Activated CD4-positive, alpha-beta T cell treated with anti-CD3 and anti-CD28 coated beads for 1 hour (primary cell): ENCODE measurements at regions not wholly inside any gene's neighbourhood (a gene's known extent, or its start where the extent isn't known, plus 50 kb on each side); places are given as distances from the start of the nearest gene placed in this dataset.
"Not testable (repeated sequence)": the region's sequence is repeated elsewhere in the genome, so short reads cannot be mapped to it uniquely, and the experiment has no call there.

ENCODE experiments used
- DNase-seq: peaks from one replicate; pipeline ENCODE4 v3.0.0-alpha.2; 2020

DNA sequence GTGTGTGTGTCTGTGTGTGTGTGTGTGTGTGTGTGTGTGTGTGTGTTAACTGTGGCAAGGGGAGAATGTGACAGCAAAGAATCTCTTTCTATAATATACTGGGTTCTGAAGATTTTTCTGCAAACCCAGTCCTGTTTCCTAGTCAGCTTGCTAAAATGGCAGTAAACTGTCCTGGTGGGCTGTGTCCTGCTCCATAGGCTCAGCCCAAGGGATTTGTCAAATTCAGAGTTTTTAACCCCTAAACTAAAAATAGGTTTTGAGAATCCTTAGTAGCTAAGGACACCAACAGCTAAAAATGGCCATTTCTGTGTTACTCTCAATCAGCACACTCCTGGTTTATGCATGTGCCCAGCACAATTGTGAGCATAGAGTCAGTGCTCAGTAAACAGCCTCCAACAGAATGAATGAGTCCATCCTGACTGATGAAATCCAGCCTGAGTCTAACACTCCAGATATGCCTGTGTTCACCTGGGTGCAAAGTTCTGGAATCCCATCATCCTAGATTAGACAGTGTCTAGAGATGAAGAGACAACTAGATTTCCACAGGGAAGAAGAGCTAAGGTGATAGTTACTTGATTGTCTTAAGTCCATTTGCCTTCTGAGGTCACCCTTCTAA lies 192.6 kb downstream of the TTC6 start:
- no peak for DNase-seq

DNA sequence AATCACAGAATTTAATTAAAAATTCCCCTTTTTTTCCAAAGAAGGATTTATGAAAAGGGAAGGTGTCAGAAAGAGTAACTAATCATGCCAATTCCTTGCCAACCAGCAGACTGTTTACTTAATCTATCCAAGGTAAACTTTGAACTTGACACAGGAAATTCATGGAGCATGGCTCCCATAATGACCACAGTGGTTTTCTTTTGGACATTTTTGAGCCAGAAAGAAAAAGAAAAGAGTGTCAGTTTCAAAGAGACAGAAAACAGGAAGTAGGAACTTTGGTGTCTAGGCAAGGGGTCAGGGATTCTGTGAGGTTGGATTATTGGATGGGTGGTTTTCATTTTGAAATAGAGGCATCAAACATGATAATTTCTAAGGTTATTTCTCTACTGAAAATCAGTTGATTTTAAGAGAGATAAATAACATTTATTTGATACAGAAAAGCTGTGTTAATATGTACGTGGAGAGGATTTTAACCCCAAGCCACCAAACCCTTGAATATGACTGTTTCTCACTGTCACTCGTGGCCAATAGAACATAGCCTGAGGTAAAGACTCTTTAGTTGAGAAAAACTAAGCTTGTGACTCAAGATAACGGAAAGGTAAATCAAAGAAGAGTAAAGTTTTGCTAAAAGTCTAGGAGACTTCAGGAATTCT lies 196.1 kb downstream of the TTC6 start:
- no peak for DNase-seq

DNA sequence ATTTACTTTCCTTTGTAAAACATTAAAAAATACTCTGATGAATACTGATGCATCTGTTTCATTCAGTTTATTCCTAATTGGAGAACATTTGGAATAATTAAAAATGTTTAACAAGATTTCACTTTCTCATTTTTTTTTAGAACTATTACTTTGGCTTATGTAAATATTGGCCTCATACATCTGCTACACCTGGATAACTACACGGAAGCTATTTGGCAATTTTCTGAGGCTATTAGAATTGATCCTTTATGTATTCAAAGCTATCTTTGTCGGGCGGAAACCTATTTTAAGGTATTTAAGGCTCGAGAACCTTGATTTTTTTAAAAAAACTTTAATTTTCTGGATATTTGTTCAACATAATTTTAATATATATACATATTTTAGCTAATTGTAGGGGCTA lies 196.7 kb downstream of the TTC6 start:
- no peak for DNase-seq

DNA sequence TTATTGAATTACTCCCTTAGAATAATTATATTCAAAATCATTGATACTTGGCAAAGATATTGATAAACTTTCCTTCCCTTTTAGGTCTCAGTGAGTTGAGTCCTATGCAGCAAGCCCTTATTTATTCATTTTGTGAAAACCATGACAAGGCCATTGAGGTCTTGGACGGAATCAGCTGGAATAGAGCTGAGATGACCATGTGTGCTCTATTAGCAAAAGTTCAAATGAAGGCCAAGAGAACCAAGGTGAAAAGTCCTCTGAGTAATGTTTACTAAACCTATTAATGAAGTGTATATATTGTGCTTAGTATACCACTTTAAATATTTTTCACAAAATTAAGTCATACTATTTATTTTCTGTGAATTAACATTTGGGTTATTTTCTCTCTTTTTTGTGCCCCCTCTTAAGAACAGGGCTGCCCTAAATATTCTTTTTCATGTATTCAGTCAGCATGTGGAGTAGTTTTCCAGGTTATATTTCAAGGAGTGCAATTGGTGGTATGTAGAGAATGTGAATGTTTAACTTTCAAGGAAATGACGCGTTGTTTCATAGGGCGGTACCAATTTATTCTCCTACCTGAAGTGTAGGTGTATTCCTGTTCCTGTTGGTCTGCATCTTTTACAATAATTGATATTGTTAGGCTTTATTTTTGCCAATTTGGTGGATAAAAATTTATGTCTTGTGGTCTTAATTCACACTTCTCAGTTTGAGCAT lies 201.4 kb downstream of the TTC6 start:
- no peak for DNase-seq

DNA sequence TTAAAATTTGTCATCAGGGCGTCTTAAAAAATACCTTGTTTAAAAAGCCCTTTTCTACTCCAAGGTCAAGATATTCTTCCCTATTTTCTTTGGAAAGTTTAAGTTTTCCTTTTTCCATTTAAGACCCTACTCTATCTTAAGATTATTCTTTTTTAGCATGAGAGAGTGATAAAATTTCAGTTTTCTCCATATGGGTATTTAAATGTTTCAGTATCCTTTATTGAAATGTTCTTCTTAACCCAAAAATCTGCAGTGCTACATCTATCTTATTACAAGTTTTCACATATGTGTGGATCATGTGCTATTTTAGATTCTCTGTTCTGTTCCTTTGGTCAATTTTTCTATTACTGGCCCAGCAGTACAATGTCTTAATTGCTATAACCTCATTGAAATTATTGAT lies 202.2 kb downstream of the TTC6 start:
- no peak for DNase-seq

DNA sequence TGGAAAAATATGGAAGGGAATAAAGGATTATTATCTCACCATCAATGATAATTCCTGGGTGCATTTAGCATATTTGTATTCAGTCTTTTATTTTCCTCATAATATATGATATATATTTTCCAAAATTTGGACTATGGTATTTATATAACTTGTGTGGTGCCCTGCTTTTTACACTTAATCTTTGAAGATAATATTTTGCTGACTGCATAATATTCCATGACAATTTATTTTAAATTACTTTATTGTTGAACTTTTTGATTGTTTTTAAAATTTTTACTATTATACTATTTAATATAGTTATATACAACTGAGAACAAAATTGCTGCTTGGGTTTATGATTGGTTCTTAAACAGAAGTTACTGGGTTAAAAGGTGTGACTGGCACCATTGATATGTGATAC lies 212.3 kb downstream of the TTC6 start:
- DNase-seq: no peak

DNA sequence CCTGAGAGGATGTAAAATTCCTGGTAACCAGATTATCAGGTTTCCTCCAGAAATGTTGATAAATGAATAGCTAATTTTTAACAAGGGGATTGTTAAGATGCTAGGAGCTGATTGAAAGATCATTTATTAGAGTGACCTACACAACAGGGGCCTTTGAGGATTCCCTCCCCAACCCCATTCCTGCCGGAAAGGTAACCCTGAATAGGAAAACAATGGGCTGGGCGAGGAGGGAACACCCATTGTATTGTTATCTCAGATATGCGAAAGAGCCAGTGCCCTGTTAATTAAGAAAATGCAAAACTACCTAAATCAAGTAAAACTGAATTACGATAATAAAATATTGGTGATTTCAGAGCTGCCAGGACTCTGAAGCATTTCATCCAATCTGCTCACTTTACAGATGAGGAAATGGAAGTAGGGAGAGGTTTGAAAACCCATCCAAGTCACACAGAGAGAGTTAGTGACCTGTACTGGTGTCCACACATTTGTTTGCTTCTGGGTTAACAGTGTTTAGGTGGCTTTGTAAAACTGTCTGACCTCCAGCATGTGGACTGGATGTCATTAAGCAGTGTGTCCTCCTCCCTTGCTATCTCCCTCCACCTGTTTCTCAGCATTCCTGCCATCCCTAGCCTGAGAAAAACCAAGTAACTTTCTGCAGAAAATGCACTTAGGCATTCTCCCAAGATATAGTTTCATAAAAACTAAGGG lies 214.8 kb downstream of the TTC6 start:
- DNase-seq: no peak

DNA sequence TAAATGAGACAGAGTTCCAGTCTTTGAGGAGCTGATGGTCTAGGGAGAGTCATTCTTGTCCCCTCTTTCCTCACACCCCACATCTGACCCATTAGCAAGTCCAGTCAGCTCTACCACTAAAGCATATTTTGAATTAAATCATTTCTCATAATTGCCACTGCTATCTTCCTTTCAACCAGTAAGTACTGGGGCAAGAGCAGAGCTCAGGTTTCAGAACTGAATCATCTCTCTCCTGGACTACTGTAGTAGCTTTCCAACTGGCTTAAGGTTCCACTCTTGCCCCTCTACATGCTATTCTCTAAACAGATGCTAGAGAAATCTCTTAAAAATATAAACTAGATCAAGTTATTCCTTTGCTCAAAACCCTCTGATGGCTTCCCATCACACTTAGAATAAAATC lies 218.3 kb downstream of the TTC6 start:
- DNase-seq: no peak

DNA sequence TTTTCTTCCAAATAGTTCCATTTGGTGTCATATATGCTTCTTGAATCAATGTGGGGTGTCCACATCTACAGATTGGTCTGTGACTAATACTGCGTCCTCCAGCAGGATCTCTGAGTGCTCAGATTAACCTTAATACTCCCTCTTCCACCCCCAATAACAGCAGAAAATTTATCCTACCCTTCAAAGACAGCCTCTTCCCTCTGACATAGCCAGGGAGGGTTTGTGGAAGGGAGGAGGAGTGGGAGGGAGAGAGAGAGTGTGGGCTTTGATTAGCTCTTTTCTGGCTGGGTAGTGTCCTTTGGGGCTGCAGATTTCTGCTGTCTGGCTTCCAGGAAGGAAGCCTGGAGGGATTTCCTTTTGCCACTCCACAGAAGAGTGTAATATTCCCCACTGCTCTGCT lies 220.7 kb downstream of the TTC6 start:
- no peak for DNase-seq

DNA sequence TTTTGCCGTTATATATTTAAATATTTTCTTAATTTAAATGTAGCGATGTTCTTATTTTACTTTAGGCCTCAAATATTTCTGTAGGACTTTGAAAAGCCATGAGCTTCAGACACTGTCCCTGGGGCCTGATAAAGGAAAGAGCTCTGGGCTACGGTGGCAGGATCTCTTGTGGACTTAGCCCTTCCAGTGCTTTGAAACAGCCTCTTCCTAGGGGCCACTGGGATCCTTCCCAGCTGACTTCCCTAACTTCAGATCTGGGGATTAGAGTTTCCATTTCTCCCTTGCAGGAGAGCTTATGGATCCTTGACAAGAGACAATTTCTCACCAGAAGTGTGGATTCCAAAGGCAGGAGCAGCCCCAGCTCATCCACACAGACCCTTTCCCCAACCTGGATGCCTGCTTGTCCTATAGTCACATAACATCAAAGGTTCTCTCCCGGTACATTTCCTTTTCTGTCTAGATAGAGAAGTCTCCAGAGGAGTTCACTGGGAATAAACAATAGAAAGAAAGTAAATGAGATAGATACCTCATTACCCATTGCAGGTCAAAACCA lies 221.4 kb downstream of the TTC6 start:
- no peak for DNase-seq

DNA sequence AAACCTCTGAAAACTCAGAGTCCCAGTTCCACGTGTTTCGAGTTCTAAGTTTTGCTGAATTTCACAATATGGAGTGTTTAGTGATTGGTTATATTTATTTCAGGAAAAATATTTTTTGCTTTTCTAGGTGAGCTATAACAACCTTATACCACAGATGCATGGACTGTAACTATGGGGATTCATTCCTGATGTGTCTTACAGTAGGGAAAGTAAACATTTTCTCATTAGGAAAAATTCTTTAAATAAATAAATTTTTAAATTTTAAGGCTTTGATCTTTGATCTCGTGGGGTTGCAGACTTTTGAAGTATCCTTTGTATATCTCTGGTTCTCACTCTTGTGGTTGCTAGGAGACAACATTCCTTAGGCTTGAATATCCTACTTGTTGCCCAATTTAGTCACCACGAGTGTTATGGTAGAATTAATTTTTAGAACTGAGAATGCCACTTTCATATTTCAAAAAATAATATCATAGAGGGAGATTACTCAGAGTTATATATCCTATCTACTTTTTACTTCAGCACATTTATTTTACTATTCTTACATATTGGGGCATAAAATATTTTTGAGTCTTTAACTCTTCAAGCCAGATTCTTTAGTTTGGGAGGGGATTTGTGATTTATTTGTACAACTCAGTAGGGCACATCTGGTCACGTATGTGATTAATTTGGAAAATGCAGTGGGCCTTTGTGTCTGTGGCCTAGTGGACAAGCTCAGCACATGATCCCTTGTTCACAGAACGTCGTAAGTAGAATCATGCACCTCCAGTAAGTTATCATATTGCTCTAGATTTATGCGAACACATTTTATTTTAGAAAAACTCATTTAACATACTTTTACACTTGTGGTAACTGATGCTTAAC lies 224.0 kb downstream of the TTC6 start:
- no peak for DNase-seq

DNA sequence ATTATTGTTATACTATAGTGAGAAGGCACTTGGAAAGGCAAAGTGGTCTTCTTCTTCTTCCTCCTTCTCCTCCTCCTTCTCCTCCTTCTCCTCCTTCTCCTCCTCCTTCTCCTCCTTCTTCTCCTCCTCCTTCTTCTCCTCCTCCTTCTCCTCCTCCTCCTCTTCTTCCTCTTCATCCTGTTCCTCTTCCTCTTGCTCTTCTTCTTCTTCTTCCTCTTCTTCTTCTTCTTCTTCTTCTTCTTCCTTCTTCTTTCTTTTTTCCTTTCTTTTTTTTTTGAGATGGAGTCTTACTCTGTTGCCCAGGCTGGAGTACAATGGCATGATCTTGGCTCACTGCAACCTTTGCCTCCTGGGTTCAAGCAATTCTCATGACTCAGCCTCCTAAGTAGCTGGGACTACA lies 225.4 kb downstream of the TTC6 start:
- not testable (repeated sequence) for DNase-seq

DNA sequence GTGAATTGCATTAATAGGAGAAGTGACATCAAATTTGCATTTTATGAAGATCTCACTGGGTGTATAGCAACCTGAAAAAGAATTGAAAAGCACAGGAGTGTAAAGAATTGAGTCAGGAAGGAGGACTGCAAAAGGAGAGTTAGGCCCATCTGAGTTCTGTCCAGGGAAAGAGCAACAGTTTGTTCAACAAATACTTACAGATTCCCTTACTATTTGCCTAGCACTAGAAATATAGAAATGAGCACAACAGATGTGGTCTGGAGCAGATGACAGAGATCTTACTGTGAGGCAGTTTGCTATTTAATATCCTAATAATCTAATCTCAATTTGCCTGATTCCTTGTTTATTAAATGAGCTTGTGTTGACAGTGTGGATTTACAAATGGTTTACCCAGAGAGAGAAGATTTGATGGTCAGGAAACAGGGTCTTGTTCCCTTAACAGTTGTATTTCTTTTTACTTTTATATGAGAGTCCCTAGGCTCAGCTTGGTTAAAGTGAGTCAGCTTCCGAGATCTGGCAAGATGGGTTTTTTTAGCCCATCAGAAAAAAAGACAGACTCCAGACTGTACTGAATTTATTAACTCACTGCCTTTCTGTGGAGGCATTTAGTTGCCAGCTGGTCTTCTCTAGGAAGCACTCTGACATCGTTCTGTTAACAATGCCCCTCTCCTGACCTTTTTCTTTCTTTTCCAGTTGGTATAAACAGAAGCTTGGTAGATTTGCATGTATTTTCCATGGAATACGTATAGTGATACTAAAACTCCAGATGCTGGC lies 229.7 kb downstream of the TTC6 start:
- DNase-seq: no peak

DNA sequence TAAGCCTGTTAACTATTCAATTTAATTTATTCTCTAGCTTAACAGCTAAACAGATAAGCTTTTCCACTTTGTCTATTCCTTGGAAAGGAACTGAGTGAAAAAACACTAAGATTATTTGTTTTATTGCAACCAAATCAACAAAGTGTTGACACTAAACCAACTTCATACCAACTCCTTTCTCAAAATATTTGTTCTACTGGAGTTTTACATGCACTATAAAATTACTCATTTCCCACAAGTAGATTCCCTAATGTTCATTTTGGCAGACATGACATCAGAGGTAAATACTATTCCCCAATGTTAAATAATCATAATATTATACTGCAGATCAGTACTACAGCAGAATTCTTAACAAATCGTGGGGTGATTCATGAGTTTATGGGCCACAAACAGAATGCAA lies 231.4 kb downstream of the TTC6 start:
- DNase-seq: no peak

DNA sequence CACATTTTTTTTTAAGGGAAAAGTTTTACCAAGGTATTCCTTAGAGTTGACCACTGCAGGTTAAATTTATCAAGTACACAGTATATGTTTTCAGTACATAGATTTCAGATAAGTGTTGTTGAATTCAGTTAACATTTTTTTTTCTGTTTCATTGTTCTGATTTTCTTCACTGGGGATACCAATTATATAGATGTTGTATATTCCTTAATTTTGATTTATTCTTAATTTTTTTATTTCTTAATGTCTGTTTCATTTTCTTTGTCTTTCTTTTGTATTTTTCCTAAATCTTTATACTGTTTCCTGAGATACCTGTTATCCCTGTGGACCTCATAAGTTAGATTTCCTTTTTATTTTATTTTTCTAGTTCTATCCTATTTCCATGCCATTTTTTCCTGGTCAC lies 234.8 kb downstream of the TTC6 start:
- DNase-seq: no peak

DNA sequence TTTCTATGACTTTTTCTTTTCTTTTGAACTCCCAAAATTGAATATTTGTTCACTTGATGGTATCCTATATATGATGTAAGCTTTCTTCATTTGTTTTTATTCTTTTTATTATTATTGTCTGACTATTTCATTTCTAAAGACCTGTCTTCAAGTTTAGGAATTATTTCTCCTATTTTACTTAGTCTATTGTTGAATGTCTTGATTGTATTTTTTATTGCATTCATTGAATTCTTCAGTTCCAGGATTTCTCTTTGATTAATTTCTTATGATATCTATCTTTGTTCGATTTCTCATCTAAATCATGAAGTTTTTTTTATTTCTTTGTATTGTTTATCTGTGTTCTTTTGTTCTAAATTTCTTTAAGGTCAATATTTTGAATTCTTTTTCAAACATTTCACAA lies 238.8 kb downstream of the TTC6 start:
- no peak for DNase-seq

DNA sequence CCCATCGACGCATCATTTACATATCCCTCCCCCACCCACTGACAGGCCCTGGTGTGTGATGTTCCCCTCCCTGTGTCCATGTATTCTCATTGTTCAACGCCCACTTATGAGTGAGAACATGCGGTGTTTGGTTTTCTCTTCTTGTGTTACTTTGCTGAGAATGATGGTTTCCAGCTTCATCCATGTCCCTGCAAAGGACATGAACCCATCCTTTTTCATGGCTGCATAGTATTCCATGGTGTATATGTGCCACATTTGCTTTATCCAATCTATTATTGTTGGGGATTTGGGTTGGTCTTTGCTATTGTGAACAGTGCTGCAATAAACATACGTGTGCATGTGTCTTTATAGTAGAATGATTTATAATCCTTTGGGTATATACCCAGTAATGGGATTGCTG lies 243.3 kb downstream of the TTC6 start:
- DNase-seq: not testable (repeated sequence)

DNA sequence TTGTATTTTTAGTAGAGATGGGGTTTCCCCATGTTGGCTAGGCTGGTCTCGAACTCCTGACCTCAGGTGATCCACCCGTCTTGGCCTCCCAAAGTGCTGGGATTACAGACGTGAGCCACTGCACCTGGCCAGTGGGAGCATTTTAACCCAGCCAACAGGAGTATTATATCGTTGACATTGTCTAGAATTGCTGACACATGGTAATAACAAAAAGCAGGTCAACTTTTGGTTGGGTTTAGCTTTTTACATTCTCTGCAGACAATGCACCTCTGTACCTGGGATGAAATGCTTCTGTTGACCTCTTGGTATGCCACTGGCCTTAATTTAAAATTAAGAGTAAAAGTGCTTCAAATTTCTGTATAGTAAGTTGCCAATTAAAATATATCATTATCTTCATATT lies 245.6 kb downstream of the TTC6 start:
- not testable (repeated sequence) for DNase-seq

DNA sequence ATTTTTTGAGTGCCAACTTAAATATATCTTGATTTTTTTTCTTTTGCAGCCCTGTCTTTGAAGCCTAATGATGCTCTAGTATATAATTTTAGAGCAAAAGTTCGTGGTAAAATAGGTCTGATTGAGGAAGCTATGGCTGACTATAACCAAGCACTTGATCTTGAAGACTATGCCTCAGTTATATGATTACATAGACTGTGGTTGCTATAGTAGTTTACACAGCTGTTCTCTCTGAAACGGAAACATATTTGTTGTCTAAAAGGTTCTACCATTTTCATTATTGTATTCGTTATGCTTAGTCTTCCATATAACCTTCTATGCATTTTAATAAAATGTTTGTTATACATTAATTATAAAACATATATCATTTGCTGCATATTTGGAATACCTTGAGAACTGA lies 246.7 kb downstream of the TTC6 start:
- DNase-seq: no peak

DNA sequence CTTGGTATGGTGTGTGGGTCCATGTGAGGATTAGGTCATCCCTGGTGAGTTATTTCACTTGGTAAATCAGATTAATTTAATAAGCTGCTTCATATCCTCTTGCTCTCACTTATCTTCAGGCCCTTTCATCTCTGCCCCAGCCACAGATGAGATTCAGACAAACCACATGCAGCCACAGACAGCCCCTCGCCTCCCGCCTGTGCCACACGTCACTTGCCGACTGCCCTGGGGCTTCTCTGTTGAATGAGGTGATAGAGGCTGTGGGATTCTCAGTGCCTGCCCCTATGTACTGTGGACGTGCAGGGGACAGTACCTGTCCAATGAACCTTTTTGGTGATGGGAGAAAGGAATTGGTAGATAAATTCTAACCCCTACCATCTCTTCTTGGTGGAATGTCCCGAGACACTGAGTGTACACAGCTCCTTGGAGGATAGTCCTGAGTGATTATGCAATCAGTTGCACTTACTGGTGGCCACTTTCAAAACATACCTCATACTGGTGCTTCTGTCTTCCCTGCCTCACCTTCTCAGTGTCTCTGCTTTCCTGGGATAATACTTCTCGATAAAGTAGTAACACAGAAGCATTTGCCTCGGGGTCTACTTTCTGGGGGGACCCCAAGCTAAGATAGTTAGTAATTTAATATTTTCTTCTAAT lies 248.7 kb downstream of the TTC6 start:
- no peak for DNase-seq

DNA sequence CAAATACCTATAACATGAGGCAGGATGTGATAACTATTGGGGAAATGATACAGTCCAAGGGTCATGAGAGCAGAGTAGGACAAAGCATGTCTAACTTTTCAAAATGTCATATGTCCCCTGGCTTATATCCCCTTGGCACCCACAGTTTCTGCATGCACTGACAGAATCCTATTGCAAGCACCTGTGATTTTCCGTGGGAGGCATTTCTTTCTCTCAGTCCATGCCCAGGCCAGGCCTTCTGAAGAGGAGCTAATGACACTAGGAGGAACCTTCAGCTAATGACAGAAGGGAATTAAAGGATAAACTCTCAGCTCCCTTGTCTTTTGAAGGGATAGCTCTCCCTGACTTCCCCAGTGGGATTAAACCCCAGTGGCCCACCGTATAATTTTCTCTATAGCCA lies 249.2 kb downstream of the TTC6 start:
- no peak for DNase-seq
